ENCODE measurements at regions not wholly inside any gene's neighbourhood (a gene's known extent, or its start where the extent isn't known, plus 50 kb on each side); places are given as distances from the start of the nearest gene placed in this dataset.

- TF ChIP-seq POLR2A (IDR thresholded peaks at IDR 0.05), result no peak
- TF ChIP-seq CTCF (IDR thresholded peaks at IDR 0.05 in 4 of 5, conservative IDR thresholded peaks at IDR 0.05 in 1 of 5), result no peak
These were observed 114.1 kb upstream of the ADGRF1 start for GRCh38 chr6:47156196-47156595.
